ENCODE measurements at regions not wholly inside any gene's neighbourhood (a gene's known extent, or its start where the extent isn't known, plus 50 kb on each side); places are given as distances from the start of the nearest gene placed in this dataset.
A peak's percentile ranks its signal among the peaks of the same experiment; 100 is the strongest.
"Not testable (repeated sequence)": the region's sequence is repeated elsewhere in the genome, so short reads cannot be mapped to it uniquely, and the experiment has no call there.

GRCh38 chr1:221992427-221992826 is 250.5 kb upstream of the DUSP10 start:
- DNase-seq: no peak

- no peak for DNase-seq
Observed at GRCh38 chr1:221991221-221991620, 249.3 kb upstream of the DUSP10 start.

- no peak for DNase-seq
Observed at GRCh38 chr1:221989741-221990140, 247.9 kb upstream of the DUSP10 start.

- DNase-seq: no peak
Observed at GRCh38 chr1:221988829-221989228, 246.9 kb upstream of the DUSP10 start.

DNA sequence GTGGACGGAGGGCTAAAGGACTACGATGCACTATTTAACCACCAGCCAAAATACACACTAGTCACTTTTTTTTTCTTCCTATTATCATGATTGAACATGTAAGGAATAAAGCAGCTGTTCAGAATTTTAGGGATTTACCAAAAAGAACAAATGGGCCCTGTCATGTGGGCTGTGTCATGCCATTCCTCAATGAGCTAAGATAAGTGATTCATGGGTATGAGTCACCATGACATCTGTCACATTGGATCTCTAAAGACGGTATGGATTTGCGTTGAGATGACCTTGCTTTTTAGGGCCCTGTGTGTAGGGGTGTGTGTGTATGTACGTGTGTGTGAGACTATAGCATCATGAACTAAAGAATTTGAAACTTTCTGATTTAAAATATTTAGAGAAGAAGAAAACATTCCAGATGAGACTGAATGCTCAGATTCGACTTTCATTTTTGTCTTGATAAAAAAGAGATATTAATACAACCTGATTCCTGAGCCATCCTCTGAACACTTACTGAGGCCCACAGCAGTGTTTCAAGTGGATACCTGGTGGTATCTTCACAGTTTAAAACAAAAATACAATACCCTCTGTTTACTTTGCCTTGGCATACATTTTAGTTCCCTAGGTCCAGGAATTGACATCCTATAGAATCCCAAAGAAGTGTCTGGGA is 246.1 kb upstream of the DUSP10 start:
- DNase-seq: no peak

GRCh38 chr1:221983444-221983843 is 241.6 kb upstream of the DUSP10 start:
- DNase-seq: no peak

- DNase-seq: no peak
Observed at GRCh38 chr1:221981461-221981860, 239.6 kb upstream of the DUSP10 start.

DNA sequence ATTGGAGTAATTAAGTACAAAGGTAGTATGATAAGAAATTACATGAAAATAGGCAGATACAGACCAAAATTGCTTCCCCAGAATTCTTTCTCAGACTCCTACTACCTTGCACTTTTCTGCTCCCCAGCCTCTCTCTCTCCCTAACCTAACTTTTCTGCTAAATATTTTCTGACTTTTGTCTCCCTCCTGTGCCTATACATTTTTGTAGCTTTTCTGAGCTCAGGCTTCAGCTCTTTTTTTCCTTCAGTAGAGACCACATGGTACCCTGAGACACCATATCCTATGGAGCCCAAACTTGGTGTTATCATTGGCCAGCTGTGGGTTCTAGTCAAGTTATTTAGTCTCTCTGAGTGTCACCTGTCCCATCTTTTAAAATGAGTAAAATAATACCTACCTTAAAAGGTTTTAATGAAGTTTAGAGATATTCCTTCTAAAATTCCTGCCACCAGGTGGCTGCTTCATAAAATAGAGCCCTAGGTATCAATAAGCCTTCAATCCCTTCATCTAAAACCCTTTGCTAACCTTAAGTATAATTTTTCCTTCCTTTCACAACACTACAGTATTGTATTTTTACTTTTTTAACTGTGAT is 237.6 kb upstream of the DUSP10 start:
- no peak for DNase-seq

DNA sequence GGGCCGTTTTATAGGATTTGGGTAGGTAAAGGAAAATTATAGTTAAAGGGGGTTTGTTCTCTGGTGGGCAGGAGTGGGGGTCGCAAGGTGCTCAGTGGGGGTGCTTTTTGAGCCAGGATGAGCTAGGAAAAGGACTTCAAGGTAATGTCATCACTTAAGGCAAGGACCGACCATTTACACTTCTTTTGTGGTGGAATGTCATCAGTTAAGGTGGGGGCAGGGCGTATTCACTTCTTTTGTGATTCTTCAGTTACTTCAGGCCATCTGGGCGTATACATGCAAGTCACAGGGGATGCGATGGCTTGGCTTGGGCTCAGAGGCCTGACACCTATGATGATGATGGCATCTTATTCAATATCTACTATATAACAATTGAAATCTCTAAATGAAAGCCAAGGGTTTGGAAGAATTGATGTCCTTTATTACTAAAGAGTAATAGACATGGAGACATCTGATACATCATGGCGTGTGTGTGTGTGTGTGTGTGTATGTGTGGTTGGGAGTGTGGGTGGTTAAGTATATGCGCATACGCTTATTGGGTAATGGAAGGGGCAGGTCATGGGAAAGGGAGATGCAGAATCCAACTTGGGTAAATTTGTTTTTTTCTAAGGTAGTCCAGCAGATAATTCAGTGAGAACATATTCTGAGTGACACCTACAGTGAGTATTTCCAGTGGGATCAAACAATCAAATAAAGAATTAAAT is 236.9 kb upstream of the DUSP10 start:
- DNase-seq: not testable (repeated sequence)

GRCh38 chr1:221973787-221974186 is 231.9 kb upstream of the DUSP10 start:
- not testable (repeated sequence) for DNase-seq

- DNase-seq: no peak
Observed at GRCh38 chr1:221972276-221973235, 230.7 kb upstream of the DUSP10 start.

DNA sequence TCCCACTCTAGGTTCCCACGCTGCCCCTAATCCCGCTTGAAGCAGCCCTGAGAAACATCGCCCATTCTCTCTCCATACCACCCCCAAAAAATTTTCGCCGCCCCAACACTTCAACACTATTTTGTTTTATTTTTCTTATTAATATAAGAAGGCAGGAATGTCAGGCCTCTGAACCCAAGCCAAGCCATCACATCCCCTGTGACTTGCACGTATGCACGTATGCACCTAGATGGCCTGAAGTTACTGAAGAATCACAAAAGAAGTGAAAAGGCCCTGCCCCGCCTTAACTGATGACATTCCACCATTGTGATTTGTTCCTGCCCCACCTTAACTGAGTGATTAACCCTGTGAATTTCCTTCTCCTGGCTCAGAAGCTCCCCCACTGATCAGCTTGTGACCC is 229.1 kb upstream of the DUSP10 start:
- not testable (repeated sequence) for DNase-seq

DNA sequence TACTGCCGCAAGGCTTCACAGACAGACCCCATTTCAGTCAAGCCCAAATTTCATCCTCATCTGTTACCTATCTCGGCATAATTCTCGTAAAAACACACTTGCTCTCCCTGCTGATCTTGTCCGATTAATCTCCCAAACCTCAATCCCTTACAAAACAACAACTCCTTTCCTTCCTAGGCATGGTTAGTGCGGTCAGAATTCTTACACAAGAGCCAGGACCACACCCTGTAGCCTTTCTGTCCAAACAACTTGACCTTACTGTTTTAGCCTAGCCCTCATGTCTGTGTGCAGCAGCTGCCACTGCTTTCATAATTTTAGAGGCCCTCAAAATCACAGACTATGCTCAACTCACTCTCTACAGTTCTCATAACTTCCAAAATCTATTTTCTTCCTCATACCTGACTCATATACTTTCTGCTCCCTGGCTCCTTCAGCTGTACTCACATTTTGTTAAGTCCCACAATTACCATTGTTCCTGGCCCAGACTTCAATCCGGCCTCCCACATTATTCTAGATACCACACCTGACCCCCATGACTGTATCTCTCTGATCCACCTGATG is 227.5 kb upstream of the DUSP10 start:
- DNase-seq: not testable (repeated sequence)

DNA sequence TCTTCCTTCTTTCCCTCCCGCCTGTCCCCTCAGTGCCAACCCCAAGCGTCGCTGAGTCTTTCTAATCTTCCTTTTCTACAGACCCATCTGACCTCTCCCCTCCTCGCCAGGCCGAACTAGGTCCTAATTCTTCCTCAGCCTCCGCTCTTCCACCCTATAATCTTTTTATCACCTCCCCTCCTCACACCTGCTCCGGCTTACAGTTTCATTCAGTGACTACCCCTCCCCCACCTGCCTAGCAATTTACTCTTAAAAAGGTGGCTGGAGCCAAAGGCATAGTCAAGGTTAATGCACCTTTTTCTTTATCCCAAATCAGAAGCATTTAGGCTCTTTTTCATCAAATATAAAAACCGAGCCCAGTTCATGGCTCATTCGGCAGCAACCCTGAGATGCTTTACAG is 225.6 kb upstream of the DUSP10 start:
- not testable (repeated sequence) for DNase-seq

GRCh38 chr1:221966888-221967287 is 225.0 kb upstream of the DUSP10 start:
- DNase-seq: not testable (repeated sequence)

GRCh38 chr1:221965891-221966290 is 224.0 kb upstream of the DUSP10 start:
- DNase-seq: not testable (repeated sequence)

GRCh38 chr1:221965252-221965651 is 223.4 kb upstream of the DUSP10 start:
- no peak for DNase-seq

DNA sequence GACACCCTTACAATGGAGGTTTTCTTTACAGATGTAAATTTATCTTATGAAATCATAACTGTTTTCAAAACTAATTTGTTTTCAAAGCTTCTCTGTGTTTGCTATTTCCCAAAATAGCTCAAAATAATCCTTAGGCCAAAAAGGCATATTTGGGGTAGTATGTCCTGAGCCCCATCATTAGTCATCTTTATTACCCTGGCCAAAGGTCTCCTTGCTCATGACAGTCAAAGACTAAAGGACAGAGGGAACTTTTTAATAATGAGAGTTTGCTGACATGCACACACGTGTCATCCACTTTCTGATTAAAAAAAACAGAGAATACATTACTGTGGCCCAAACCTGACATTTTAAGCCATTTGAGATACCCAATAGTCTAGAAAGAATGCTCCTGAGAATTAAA is 221.9 kb upstream of the DUSP10 start:
- no peak for DNase-seq

DNA sequence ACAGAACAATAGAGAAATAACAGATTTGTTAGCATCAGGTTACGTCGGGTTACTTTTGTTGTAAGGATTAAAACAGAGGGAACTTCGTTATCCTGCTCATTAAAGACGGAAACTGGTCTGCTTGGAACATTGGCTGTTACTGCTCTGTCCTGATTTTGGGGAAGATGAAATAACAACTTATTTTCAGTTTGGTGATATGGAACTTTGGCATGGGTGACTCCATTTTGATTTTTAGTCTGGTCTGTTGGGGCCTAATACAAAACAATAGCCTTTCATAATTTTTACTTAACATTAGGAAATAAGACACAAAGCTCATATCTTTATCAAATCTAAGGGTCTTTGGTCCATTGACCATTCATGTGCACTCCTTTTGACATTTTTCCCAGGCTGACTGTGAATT is 220.5 kb upstream of the DUSP10 start:
- DNase-seq: no peak

- peak in 1 of 14 donors; percentile 9 for DNase-seq
Observed at GRCh38 chr1:221961532-221962292, 219.8 kb upstream of the DUSP10 start.

DNA sequence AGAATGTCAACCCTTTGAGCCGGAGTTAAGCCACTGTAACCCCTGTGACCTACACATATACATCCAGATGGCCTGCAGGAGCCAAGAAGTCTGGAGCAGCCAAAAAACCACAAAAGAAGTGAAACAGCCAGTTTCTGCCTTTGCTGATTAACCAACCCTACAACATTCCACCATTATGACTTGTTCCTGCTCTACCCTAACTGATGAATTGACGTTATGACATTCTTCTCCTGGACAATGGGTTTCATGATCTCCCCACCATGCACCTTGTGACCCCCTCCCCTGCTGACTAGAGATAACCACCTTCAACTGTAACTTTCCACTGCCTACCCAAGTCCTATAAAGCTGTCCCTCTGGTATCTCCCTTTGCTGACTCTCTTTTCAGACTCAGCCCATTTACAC is 216.3 kb upstream of the DUSP10 start:
- not testable (repeated sequence) for DNase-seq

DNA sequence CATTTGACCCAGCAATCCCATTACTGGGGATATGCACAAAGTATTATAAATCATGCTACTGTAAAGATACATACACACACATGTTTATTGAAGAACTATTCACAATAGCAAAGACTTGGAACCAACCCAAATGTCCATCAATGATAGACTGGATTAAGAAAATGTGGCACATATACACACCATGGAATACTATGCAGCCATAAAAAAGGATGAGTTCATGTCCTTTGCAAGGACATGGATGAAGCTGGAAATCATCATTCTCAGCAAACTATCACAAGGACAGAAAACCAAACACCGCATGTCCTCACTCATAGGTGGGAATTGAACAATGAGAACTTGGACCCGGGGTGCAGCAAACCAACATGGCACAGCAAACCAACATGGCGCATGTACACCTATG is 215.5 kb upstream of the DUSP10 start:
- DNase-seq: not testable (repeated sequence)
